Prostate gland (tissue), 2 donors: ENCODE measurements at regions not wholly inside any gene's neighbourhood (a gene's known extent, or its start where the extent isn't known, plus 50 kb on each side); places are given as distances from the start of the nearest gene placed in this dataset.

Source experiments
- DNase-seq: peaks from one replicate; pipeline ENCODE4 v3.0.0-alpha.2; 2019; ENCODE audit warnings: low spot score
- H3K27ac ChIP-seq, 2 donors: fragments of 200-600 bp; sonication (generic); 2 replicates each; pipeline ENCODE4 v1.5.1; 2017 to 2019
- H3K27me3 ChIP-seq: fragments of 200-600 bp; sonication (generic); replicated peaks from 2 replicates; pipeline ENCODE4 v1.5.1; 2019; ENCODE audit not compliant: insufficient read depth
- H3K36me3 ChIP-seq, 2 donors: fragments of 200-600 bp; sonication (generic); 1 replicate in 1 of 2; 2 replicates in 1 of 2; pipeline versions ENCODE4 v1.5.1 to v1.8.1; 2017 to 2019
- H3K4me1 ChIP-seq: fragments of 200-600 bp; sonication (generic); replicated peaks from 2 replicates; pipeline ENCODE4 v1.5.1; 2019
- H3K4me3 ChIP-seq, 2 donors: fragments of 200-600 bp; sonication (generic); 2 replicates each; pipeline ENCODE4 v1.5.1; 2017 to 2019
- H3K9me3 ChIP-seq: fragments of 200-600 bp; sonication (generic); 2 replicates; pipeline ENCODE4 v1.5.1; 2017
- POLR2A ChIP-seq: fragments of 450-650 bp; IDR thresholded peaks from one replicate; pipeline ENCODE4 v1.6.1; 2016; ENCODE audit warnings: antibody characterized with exemption, mild to moderate bottlenecking
- POLR2AphosphoS5 ChIP-seq: sonication (generic); formaldehyde crosslinking; IDR thresholded peaks from one replicate; pipeline ENCODE4 v1.6.1; 2017; ENCODE audit warnings: antibody characterized with exemption
- WGBS: methylation state at CpG from one replicate; pipeline ENCODE4 v1.1.5; 2018; 5-methylcytosine and 5-hydroxymethylcytosine counted together
- intact Hi-C: fragments of 100-400 bp; cut with DNase I; formaldehyde crosslinking; loops from one replicate; pipeline ENCODE4 v1.14.2; 2022
- TF ChIP-seq, protein P1 (sequence below), 4 experiments: fragments of 200-600 bp in 2 of 4; fragments of 450-650 bp in 2 of 4; sonication (generic) in 2 of 4; IDR thresholded peaks; 1 replicate in 3 of 4; 2 replicates in 1 of 4; pipeline ENCODE4 v1.5.1; 2016 to 2019; ENCODE audit warnings: antibody characterized with exemption in 4 of 4, mild to moderate bottlenecking in 2 of 4, moderate library complexity in 2 of 4

DNA sequence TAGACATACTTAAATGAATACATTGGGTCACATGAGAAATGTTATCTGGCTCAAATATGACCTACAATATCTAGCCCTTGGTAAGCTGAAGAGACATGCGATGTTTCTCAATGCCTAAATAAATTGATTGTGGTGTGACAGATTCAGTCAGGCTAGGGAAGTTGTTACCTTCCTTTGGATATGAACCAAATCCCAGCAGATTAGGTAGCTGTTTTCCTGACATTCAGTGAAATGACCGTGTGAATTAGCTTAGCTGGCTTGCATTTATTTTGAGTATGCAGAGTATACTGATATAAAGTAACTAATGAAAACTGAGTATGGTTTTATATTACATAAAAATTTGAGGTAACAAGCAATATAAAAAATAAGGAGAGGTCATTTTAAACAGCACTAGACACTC is 288.2 kb downstream of the GJA1 start:
- TF ChIP-seq POLR2AphosphoS5 (no peak), POLR2A (no peak)
- TF ChIP-seq, protein P1, sequence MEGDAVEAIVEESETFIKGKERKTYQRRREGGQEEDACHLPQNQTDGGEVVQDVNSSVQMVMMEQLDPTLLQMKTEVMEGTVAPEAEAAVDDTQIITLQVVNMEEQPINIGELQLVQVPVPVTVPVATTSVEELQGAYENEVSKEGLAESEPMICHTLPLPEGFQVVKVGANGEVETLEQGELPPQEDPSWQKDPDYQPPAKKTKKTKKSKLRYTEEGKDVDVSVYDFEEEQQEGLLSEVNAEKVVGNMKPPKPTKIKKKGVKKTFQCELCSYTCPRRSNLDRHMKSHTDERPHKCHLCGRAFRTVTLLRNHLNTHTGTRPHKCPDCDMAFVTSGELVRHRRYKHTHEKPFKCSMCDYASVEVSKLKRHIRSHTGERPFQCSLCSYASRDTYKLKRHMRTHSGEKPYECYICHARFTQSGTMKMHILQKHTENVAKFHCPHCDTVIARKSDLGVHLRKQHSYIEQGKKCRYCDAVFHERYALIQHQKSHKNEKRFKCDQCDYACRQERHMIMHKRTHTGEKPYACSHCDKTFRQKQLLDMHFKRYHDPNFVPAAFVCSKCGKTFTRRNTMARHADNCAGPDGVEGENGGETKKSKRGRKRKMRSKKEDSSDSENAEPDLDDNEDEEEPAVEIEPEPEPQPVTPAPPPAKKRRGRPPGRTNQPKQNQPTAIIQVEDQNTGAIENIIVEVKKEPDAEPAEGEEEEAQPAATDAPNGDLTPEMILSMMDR (IDR thresholded peaks at IDR 0.05) = no peak
- Histone ChIP-seq H3K27me3 (no peaks in the 10 kb centered on the region), H3K36me3 (no peaks in the 10 kb centered on the region), H3K4me1 (no peaks in the 10 kb centered on the region), H3K4me3 (no peak overlapping the region), H3K9me3 (no peaks in the 10 kb centered on the region), H3K27ac (no peak overlapping the region)
- no peak for DNase-seq
- intact Hi-C loops = no loop called here
- 83% methylated on average over 2 of the region's 2 CpGs for WGBS

DNA sequence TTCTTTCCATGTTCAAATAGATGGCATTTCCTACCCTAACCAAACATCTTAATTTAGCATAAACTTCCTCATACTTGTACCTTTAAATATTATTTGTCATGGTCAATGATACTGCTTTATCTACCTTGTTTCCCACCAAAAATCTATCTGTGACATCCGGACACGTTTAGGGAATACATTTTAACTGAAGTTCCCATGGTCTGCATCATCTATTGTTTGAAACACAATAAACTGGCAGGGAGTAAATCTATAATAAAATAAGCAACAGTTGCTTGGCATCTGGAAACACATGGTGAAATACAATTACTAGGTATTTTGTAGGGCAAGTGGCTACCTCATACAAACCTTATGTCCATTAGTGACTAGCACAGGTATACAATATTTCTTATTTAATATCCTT is 289.1 kb downstream of the GJA1 start:
- no peak overlapping the region for H3K27ac ChIP-seq
- no peaks in the 10 kb centered on the region for H3K36me3 ChIP-seq
- TF ChIP-seq, protein P1 (IDR thresholded peaks at IDR 0.05) = no peak
- TF ChIP-seq POLR2A (no peak), POLR2AphosphoS5 (no peak)
- H3K4me1 ChIP-seq = no peaks in the 10 kb centered on the region
- 57% methylated on average over 2 of the region's 2 CpGs for WGBS
- intact Hi-C loops = no loop called here
- H3K9me3 ChIP-seq = no peaks in the 10 kb centered on the region
- H3K27me3 ChIP-seq = no peaks in the 10 kb centered on the region
- DNase-seq = no peak
- H3K4me3 ChIP-seq = no peak overlapping the region

DNA sequence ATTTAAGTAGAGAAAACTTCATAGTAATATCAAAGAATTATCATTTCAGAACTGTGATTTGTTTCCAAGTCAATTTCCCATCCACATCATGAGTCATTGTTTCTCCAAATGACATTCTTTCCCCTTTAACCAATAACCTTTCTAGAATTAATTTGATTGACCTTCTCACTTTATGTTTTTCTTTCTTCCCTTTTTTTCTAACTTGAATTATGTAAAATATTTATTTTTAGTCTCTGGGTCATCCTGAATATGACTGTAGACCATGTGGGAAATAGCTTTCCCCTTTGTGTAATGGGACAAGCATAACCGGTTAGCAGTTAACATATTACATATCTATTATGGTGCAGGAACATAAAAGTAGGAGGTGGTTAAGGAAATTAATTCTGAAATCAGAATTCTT is 291.1 kb downstream of the GJA1 start:
- no peaks in the 10 kb centered on the region for H3K36me3 ChIP-seq
- intact Hi-C loops = no loop called here
- H3K9me3 ChIP-seq = no peaks in the 10 kb centered on the region
- H3K4me1 ChIP-seq = no peaks in the 10 kb centered on the region
- H3K27me3 ChIP-seq = no peaks in the 10 kb centered on the region
- TF ChIP-seq, protein P1 (IDR thresholded peaks at IDR 0.05) = no peak
- TF ChIP-seq POLR2AphosphoS5 = no peak
- TF ChIP-seq POLR2A = no peak
- DNase-seq = no peak
- no peak overlapping the region for H3K27ac ChIP-seq
- no peak overlapping the region for H3K4me3 ChIP-seq
- WGBS = 81% methylated on average over 1 of the region's 1 CpG

DNA sequence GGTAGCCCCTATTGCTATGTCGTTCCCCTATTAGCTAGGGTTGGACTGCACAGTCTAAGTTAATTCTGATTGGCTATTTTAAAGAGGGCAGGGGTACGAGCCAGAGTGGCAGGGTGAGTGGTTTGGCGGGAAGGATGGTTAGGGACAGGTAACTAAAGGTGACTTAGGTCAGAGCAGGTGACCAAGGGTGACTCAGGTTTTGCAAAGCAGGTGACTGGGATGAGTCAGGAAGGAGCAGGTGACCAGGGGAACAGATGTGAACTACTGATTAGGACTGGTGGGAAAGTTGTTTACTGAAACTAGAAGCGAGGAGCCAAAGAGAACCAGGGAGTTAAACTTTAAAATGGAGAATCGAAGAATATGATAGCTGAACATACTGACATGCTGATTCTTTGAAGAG is 295.2 kb downstream of the GJA1 start:
- H3K27ac ChIP-seq = no peak overlapping the region
- no peaks in the 10 kb centered on the region for H3K27me3 ChIP-seq
- H3K4me1 ChIP-seq = no peaks in the 10 kb centered on the region
- TF ChIP-seq, protein P1 (IDR thresholded peaks at IDR 0.05) = no peak
- TF ChIP-seq POLR2AphosphoS5 (no peak), POLR2A (no peak)
- no peaks in the 10 kb centered on the region for H3K36me3 ChIP-seq
- DNase-seq = no peak
- 96% methylated on average over 5 of the region's 5 CpGs for WGBS
- intact Hi-C loops = no loop called here
- no peaks in the 10 kb centered on the region for H3K9me3 ChIP-seq
- H3K4me3 ChIP-seq = no peak overlapping the region

DNA sequence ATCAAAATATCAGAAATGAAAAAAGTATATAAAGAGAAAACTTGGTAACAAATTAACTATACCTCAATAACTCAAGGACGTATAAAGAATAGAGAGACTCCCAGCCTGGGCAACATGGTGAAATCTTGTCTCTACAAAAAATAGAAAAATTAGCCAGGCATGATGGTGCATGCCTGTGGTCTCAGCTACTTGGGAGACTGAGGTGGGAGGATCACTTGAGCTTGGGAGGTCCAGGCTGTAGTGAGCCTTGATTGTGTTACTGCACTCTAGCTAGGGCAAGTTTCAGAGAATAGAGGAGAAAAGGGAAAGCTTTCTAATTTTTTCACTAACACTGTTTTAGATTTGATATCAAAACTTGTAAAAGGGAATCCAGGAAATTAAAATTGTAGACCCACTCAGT is 295.9 kb downstream of the GJA1 start:
- intact Hi-C loops = no loop called here
- no peak overlapping the region for H3K4me3 ChIP-seq
- no peak for DNase-seq
- H3K36me3 ChIP-seq = no peaks in the 10 kb centered on the region
- TF ChIP-seq, protein P1 (IDR thresholded peaks at IDR 0.05) = no peak
- no peak for TF ChIP-seq POLR2A
- TF ChIP-seq POLR2AphosphoS5 = no peak
- H3K27ac ChIP-seq = no peak overlapping the region
- no peaks in the 10 kb centered on the region for H3K4me1 ChIP-seq
- no peaks in the 10 kb centered on the region for H3K9me3 ChIP-seq
- 100% methylated on average over 1 of the region's 1 CpG for WGBS
- no peaks in the 10 kb centered on the region for H3K27me3 ChIP-seq
